ENCODE measurements at regions not wholly inside any gene's neighbourhood (a gene's known extent, or its start where the extent isn't known, plus 50 kb on each side); places are given as distances from the start of the nearest gene placed in this dataset.

GRCh38 chr9:97767891-97768290 is 70.8 kb upstream of the XPA start:
- Histone ChIP-seq H2BK15ac (ENCODE audit: low read depth, low read length) (no peak overlapping the region), H3K9ac (ENCODE audit: extremely low read depth, insufficient read length, low read length) (no peak overlapping the region), H2AFZ (ENCODE audit: low read length) (no peak overlapping the region), H3K79me2 (ENCODE audit: insufficient read depth, low read length) (no peaks in the 10 kb centered on the region), H2BK5ac (ENCODE audit: insufficient read length, low read length) (no peak overlapping the region), H2BK12ac (ENCODE audit: insufficient read length, low read depth, low read length) (no peak overlapping the region), H3K4me1 (ENCODE audit: insufficient read depth, low read length) (no peaks in the 10 kb centered on the region), H3T11ph (ENCODE audit: low read length) (no peak overlapping the region), H2AK5ac (ENCODE audit: insufficient read length, low read length) (no peak overlapping the region), H3K27ac (ENCODE audit: insufficient read length, low read depth, low read length) (no peak overlapping the region), H3K4ac (ENCODE audit: low read depth, low read length) (no peak overlapping the region), H3K4me2 (ENCODE audit: insufficient read depth, insufficient read length, low read length) (no peak overlapping the region), H3K9me3 (ENCODE audit: control insufficient read depth, low read depth, low read length) (no peaks in the 10 kb centered on the region), H3K14ac (ENCODE audit: insufficient read depth, low read length) (no peak overlapping the region), H4K8ac (replicated peaks; ENCODE audit: insufficient read length, low read depth, low read length) (no peak overlapping the region), H4K20me1 (ENCODE audit: control insufficient read depth, insufficient read depth, insufficient read length) (no peaks in the 10 kb centered on the region), H2BK120ac (ENCODE audit: low read depth, low read length, poor library complexity, severe bottlenecking) (no peak overlapping the region), H4K5ac (ENCODE audit: insufficient read length, low read depth, low read length) (no peak overlapping the region), H3K18ac (ENCODE audit: insufficient read length, low read depth, low read length) (no peak overlapping the region), H4K91ac (ENCODE audit: insufficient read length, low read depth, low read length) (no peak overlapping the region), H2BK20ac (ENCODE audit: low read depth, low read length, poor library complexity, severe bottlenecking) (no peak overlapping the region), H3K23me2 (ENCODE audit: insufficient read length, low read depth, low read length, poor library complexity, severe bottlenecking) (no peaks in the 10 kb centered on the region), H3K27me3 (ENCODE audit: insufficient read depth, low read length) (0 out of 2 replicates have a peak, but pooled peaks cover 5% of the 10 kb centered on the region), H3K56ac (ENCODE audit: insufficient read length, low read depth, low read length) (no peak overlapping the region), H3K23ac (ENCODE audit: insufficient read length, low read depth, low read length) (no peak overlapping the region), H3K79me1 (ENCODE audit: insufficient read depth, low read depth, low read length, poor library complexity, severe bottlenecking) (no peaks in the 10 kb centered on the region)
- H3K9me3 Mint-ChIP-seq = no peaks in the 10 kb centered on the region
- H3K27ac Mint-ChIP-seq = no peak overlapping the region
- no CpG with 5 or more reads among the region's 2 CpGs for WGBS (ENCODE audit: extremely low coverage, insufficient read length, low lambda C conversion rate)
- no peaks in the 10 kb centered on the region for H3K36me3 Mint-ChIP-seq (ENCODE audit: insufficient read depth in 1 of 3, low read depth in 3 of 3)
- no peak for TF ChIP-seq CTCF (conservative IDR thresholded peaks at IDR 0.05)
- H3K4me1 Mint-ChIP-seq = peaks cover 29 to 37% of the 10 kb centered on the region in 2 experiments
- no peak for DNase-seq
- peaks cover 48% of the 10 kb centered on the region for H3K27me3 Mint-ChIP-seq (ENCODE audit: low read depth)
- no peak overlapping the region for H3K4me3 Mint-ChIP-seq
